Keratinocyte (primary cell): ENCODE measurements at regions not wholly inside any gene's neighbourhood (a gene's known extent, or its start where the extent isn't known, plus 50 kb on each side); places are given as distances from the start of the nearest gene placed in this dataset.
A peak's percentile ranks its signal among the peaks of the same experiment; 100 is the strongest.

Experiments
- DNase-seq: peaks from one replicate; pipeline ENCODE4 v3.0.0-alpha.2; 2011; ENCODE audit warnings: low read depth, missing footprints, low spot score
- FAIRE-seq: peaks from 2 replicates; lab custom pipeline; 2011; peaks lifted over from hg19 to GRCh38; lab: Jason Lieb, UNC
- H2AFZ ChIP-seq: 2 replicates; pipeline ENCODE4 v1.6.0; 2012; ENCODE audit warnings: low read length, control low read depth, inconsistent platforms; ENCODE audit not compliant: control insufficient read depth
- H3K27ac ChIP-seq: 2 replicates; pipeline ENCODE4 v1.5.1; 2011; ENCODE audit warnings: low read length; ENCODE audit not compliant: control insufficient read depth, insufficient read depth
- H3K27me3 ChIP-seq: 3 replicates; pipeline ENCODE4 v1.6.0; 2011; ENCODE audit warnings: low read length; ENCODE audit not compliant: control insufficient read depth, insufficient read depth; ENCODE audit errors: extremely low read depth
- H3K36me3 ChIP-seq, 2 experiments: 2 replicates in 1 of 2; 3 replicates in 1 of 2; pipeline ENCODE4 v1.5.1; 2011; ENCODE audit warnings: low read length in 2 of 2, mild to moderate bottlenecking in 1 of 2; ENCODE audit not compliant: control insufficient read depth in 2 of 2, insufficient read depth in 2 of 2; ENCODE audit errors: extremely low read depth in 1 of 2
- H3K4me1 ChIP-seq: 3 replicates; pipeline ENCODE4 v1.5.1; 2011; ENCODE audit warnings: low read length; ENCODE audit not compliant: control insufficient read depth, insufficient read depth; ENCODE audit errors: extremely low read depth
- H3K4me2 ChIP-seq: 3 replicates; pipeline ENCODE4 v1.6.0; 2011; ENCODE audit warnings: low read depth, low read length; ENCODE audit not compliant: control insufficient read depth, insufficient read depth; ENCODE audit errors: extremely low read depth
- H3K4me3 ChIP-seq, 3 experiments: fragments of 200-600 bp in 1 of 3; sonication (generic) in 1 of 3; 2 replicates in 2 of 3; 3 replicates in 1 of 3; pipeline ENCODE4 v1.5.1; 2011 to 2016; ENCODE audit warnings: low read length in 3 of 3, mild to moderate bottlenecking in 3 of 3, control low read depth in 2 of 3, inconsistent platforms in 1 of 3, low read depth in 1 of 3, mixed read lengths in 1 of 3, mixed run types in 1 of 3, moderate library complexity in 1 of 3; ENCODE audit not compliant: control insufficient read depth in 2 of 3, insufficient read depth in 2 of 3; ENCODE audit errors: extremely low read depth in 1 of 3
- H3K79me2 ChIP-seq: 2 replicates; pipeline ENCODE4 v1.6.0; 2012; ENCODE audit warnings: low read length; ENCODE audit not compliant: control insufficient read depth, insufficient read depth
- H3K9ac ChIP-seq: 3 replicates; pipeline ENCODE4 v1.6.0; 2011; ENCODE audit warnings: low read length; ENCODE audit not compliant: control insufficient read depth, insufficient read depth; ENCODE audit errors: extremely low read depth
- H3K9me1 ChIP-seq: 3 replicates; pipeline ENCODE4 v1.6.0; 2011; ENCODE audit warnings: low read length; ENCODE audit not compliant: control insufficient read depth, insufficient read depth; ENCODE audit errors: extremely low read depth
- H3K9me3 ChIP-seq: 2 replicates; pipeline ENCODE4 v1.5.1; 2012; ENCODE audit warnings: low read depth, low read length; ENCODE audit not compliant: control insufficient read depth
- H4K20me1 ChIP-seq: 3 replicates; pipeline ENCODE4 v1.6.0; 2011; ENCODE audit warnings: low read length; ENCODE audit not compliant: control insufficient read depth, insufficient read depth; ENCODE audit errors: extremely low read depth
- EZH2 ChIP-seq: IDR thresholded peaks from one replicate; pipeline ENCODE4 v1.6.1; 2012; ENCODE audit warnings: inconsistent platforms, mild to moderate bottlenecking, low read length, moderate library complexity
- dilution Hi-C: fragments of 300-500 bp; cut with MboI; formaldehyde crosslinking; loops from one replicate; pipeline ENCODE4 v1.7.0; 2020; ENCODE audit warnings: low sequenced_read_pairs; ENCODE audit not compliant: extremely low pct_ligation_motif_present
- TF ChIP-seq, protein P1 (sequence below), 3 experiments: IDR thresholded peaks in 1 of 3; conservative IDR thresholded peaks in 1 of 3; optimal IDR thresholded peaks in 1 of 3; 2 replicates in 2 of 3; 3 replicates in 1 of 3; pipeline versions ENCODE3 to v1.5.1; 2011; ENCODE audit warnings: low read length in 3 of 3, mild to moderate bottlenecking in 3 of 3, moderate library complexity in 2 of 3, control low read depth in 1 of 3, inconsistent platforms in 1 of 3; ENCODE audit not compliant: insufficient read depth in 2 of 3; ENCODE audit errors: extremely low read depth in 1 of 3

DNA sequence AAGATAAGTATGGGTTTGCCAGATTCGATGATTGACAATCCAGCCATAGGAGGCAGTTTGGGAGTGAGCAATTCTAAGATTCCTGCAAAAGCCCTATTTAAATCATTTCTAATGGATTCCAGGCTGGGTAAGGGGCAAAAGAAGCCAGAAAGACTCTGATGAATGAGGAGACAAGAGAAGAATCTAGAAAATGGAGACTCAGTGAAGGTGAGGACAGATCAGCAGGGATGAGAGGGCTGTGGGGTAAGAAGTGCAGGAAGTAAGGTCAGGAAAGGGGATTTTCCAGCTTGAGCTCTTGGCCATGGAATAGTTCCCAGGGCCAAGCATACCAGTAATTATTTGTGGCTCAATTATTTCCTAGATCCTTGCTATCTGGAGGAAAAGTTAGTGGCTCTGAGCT, 87.3 kb downstream of the TMX1 start:
- Histone ChIP-seq H3K9me3 (no peaks in the 10 kb centered on the region), H2AFZ (peak overlapping the region; percentile 66)

DNA sequence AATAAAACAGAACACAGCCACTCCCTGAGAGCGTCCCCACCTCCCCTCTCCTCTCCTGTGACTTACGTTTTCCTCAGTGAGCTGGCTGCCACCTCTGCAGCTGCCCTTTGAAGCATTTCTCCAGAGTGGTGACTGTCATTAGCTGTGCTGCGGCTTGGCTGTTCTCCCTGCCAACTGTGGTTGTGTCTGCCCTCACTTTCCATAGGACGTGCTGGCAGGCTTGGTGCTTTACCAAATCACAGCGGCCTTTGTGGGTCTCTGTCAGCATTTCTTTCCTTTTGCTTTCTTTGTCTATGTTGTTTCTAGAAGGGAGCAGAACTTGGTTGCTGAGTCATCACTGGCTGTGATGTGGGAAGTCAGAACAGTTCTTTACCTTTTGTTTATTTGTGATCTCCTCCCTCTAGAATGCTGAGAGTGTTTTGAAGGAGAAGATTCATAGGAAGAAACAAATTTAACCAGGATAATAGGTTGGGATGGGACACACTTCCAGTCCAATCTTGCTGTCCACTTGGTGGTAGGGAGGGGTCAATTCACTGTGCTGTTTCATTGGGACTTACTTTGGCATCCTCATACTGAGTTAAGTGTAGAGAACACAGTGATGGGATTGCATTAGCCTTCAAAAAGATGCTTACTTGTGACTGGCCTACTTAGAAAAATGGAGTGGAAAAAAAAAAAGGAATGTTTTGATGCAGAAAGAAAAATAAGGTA, 88.2 kb downstream of the TMX1 start:
- no peaks in the 10 kb centered on the region for H3K9me3 ChIP-seq
- H3K9me1 ChIP-seq = no peaks in the 10 kb centered on the region
- no peak for TF ChIP-seq EZH2
- TF ChIP-seq, protein P1, sequence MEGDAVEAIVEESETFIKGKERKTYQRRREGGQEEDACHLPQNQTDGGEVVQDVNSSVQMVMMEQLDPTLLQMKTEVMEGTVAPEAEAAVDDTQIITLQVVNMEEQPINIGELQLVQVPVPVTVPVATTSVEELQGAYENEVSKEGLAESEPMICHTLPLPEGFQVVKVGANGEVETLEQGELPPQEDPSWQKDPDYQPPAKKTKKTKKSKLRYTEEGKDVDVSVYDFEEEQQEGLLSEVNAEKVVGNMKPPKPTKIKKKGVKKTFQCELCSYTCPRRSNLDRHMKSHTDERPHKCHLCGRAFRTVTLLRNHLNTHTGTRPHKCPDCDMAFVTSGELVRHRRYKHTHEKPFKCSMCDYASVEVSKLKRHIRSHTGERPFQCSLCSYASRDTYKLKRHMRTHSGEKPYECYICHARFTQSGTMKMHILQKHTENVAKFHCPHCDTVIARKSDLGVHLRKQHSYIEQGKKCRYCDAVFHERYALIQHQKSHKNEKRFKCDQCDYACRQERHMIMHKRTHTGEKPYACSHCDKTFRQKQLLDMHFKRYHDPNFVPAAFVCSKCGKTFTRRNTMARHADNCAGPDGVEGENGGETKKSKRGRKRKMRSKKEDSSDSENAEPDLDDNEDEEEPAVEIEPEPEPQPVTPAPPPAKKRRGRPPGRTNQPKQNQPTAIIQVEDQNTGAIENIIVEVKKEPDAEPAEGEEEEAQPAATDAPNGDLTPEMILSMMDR (optimal IDR thresholded peaks at IDR 0.05 in 1 of 3, IDR thresholded peaks at IDR 0.05 in 1 of 3, conservative IDR thresholded peaks at IDR 0.05 in 1 of 3; ENCODE audit: extremely low read depth in 1 of 3, insufficient read depth in 2 of 3, low read length in 3 of 3) = no peak
- H3K9ac ChIP-seq = peak overlapping the region; percentile 52
- peak; percentile 48 for FAIRE-seq
- dilution Hi-C loops = no loop called here
- peak overlapping the region; percentile 66 for H3K27ac ChIP-seq
- H3K27me3 ChIP-seq = no peaks in the 10 kb centered on the region
- peak overlapping the region; percentile 74 for H3K4me2 ChIP-seq
- no peaks in the 10 kb centered on the region for H3K36me3 ChIP-seq
- peak overlapping the region; percentile 94 for H2AFZ ChIP-seq
- H4K20me1 ChIP-seq = no peaks in the 10 kb centered on the region
- DNase-seq = no peak
- H3K4me3 ChIP-seq = peak overlapping the region in 1 of 3 experiments; percentile 24
- H3K4me1 ChIP-seq = peaks cover 27% of the 10 kb centered on the region
- H3K79me2 ChIP-seq = no peaks in the 10 kb centered on the region

More for the DNA sequence above, 87.3 kb downstream of the TMX1 start:
- dilution Hi-C loops = no loop called here
- Histone ChIP-seq H3K36me3 (no peaks in the 10 kb centered on the region), H3K79me2 (no peaks in the 10 kb centered on the region), H3K4me3 (no peak overlapping the region), H3K4me2 (no peak overlapping the region), H3K27ac (no peak overlapping the region), H3K9me1 (no peaks in the 10 kb centered on the region), H4K20me1 (no peaks in the 10 kb centered on the region), H3K4me1 (peaks cover 22% of the 10 kb centered on the region), H3K9ac (no peak overlapping the region), H3K27me3 (no peaks in the 10 kb centered on the region)
- FAIRE-seq = no peak
- no peak for DNase-seq
- TF ChIP-seq, protein P1 (optimal IDR thresholded peaks at IDR 0.05 in 1 of 3, IDR thresholded peaks at IDR 0.05 in 1 of 3, conservative IDR thresholded peaks at IDR 0.05 in 1 of 3; ENCODE audit: extremely low read depth in 1 of 3, insufficient read depth in 2 of 3, low read length in 3 of 3) = no peak
- no peak for TF ChIP-seq EZH2
